Mesendoderm (in vitro differentiated cells): ENCODE measurements at regions not wholly inside any gene's neighbourhood (a gene's known extent, or its start where the extent isn't known, plus 50 kb on each side); places are given as distances from the start of the nearest gene placed in this dataset.
A peak's percentile ranks its signal among the peaks of the same experiment; 100 is the strongest.

Source experiments
- DNase-seq: peaks from one replicate; pipeline ENCODE4 v3.0.0; 2013
- H2AK5ac ChIP-seq: 2 replicates; pipeline ENCODE4 v1.6.1; 2013; ENCODE audit warnings: low read length, inconsistent platforms
- H2BK120ac ChIP-seq: 2 replicates; pipeline ENCODE4 v1.6.1; 2013; ENCODE audit warnings: low read depth, mild to moderate bottlenecking, low read length, moderate library complexity, mixed read lengths
- H2BK15ac ChIP-seq: replicated peaks from 2 replicates; pipeline ENCODE4 v1.6.1; 2013; ENCODE audit warnings: low read depth, mild to moderate bottlenecking, moderate library complexity
- H2BK5ac ChIP-seq: 2 replicates; pipeline ENCODE4 v1.6.1; 2013; ENCODE audit warnings: low read length, inconsistent platforms
- H3K18ac ChIP-seq: 2 replicates; pipeline ENCODE4 v1.6.1; 2013; ENCODE audit warnings: mild to moderate bottlenecking, low read length, mixed read lengths
- H3K23ac ChIP-seq: one replicate; pipeline ENCODE4 v1.6.1; 2013; ENCODE audit warnings: low read length
- H3K27ac ChIP-seq: 2 replicates; pipeline ENCODE4 v1.5.1; 2013; ENCODE audit warnings: low read depth, mild to moderate bottlenecking, inconsistent platforms, low read length, moderate library complexity
- H3K27me3 ChIP-seq: 2 replicates; pipeline ENCODE4 v1.6.1; 2013; ENCODE audit warnings: low read length, control low read depth, mild to moderate bottlenecking, inconsistent platforms; ENCODE audit not compliant: insufficient read depth, poor library complexity
- H3K36me3 ChIP-seq: 2 replicates; pipeline ENCODE4 v1.6.1; 2013; ENCODE audit warnings: low read length, inconsistent platforms; ENCODE audit not compliant: control insufficient read depth, insufficient read depth
- H3K4ac ChIP-seq: one replicate; pipeline ENCODE4 v1.6.1; 2013; ENCODE audit warnings: low read depth, mild to moderate bottlenecking, low read length, moderate library complexity
- H3K4me1 ChIP-seq: 2 replicates; pipeline ENCODE4 v1.6.1; 2013; ENCODE audit warnings: low read depth, low read length, inconsistent platforms; ENCODE audit not compliant: control insufficient read depth
- H3K4me2 ChIP-seq: 2 replicates; pipeline ENCODE4 v1.6.1; 2013; ENCODE audit warnings: low read length
- H3K4me3 ChIP-seq: 2 replicates; pipeline ENCODE4 v1.5.1; 2013; ENCODE audit warnings: mild to moderate bottlenecking, low read length
- H3K56ac ChIP-seq: one replicate; pipeline ENCODE4 v1.6.1; 2013; ENCODE audit warnings: low read length
- H3K79me1 ChIP-seq: 2 replicates; pipeline ENCODE4 v1.6.1; 2013; ENCODE audit warnings: low read length, inconsistent platforms
- H3K79me2 ChIP-seq: 2 replicates; pipeline ENCODE4 v1.6.1; 2013; ENCODE audit warnings: mild to moderate bottlenecking, low read length; ENCODE audit not compliant: control insufficient read depth, insufficient read depth
- H3K9ac ChIP-seq: 2 replicates; pipeline ENCODE4 v1.6.1; 2013; ENCODE audit warnings: low read length, inconsistent platforms
- H4K5ac ChIP-seq: one replicate; pipeline ENCODE4 v1.6.1; 2013; ENCODE audit warnings: low read length
- H4K8ac ChIP-seq: one replicate; pipeline ENCODE4 v1.6.1; 2013; ENCODE audit warnings: low read depth, mild to moderate bottlenecking, control low read depth, low read length, moderate library complexity
- WGBS: extraction: QIAGEN DNeasy Blood & Tissue Kit; methylation state at CpG from one replicate; pipeline ENCODE4 v1.1.7; 2013; ENCODE audit warnings: low lambda C conversion rate, missing lambda C conversion rate; ENCODE audit not compliant: insufficient coverage; ENCODE audit errors: extremely low coverage; 5-methylcytosine and 5-hydroxymethylcytosine counted together

DNA sequence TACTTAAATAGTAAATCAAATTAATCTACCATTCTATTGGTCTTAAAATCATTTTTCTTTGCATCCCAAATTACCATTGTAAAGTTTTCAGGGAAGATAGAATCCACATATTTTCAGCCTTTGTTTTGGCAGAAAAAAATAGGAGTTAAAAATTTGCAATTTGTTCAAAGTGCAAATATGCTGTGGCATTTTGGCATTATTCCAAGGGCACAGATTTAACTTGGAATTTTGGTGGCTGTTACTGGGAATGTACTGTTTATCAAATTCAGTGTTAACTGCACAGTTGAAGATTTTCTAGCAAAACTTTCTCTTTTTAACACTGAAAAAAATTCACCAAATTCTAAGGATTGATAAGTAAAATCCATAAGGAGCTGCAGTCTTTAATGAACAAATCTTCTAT lies 151.0 kb upstream of the HDAC9 start:
- H3K4ac ChIP-seq = no peak overlapping the region
- H4K5ac ChIP-seq = no peak overlapping the region

DNA sequence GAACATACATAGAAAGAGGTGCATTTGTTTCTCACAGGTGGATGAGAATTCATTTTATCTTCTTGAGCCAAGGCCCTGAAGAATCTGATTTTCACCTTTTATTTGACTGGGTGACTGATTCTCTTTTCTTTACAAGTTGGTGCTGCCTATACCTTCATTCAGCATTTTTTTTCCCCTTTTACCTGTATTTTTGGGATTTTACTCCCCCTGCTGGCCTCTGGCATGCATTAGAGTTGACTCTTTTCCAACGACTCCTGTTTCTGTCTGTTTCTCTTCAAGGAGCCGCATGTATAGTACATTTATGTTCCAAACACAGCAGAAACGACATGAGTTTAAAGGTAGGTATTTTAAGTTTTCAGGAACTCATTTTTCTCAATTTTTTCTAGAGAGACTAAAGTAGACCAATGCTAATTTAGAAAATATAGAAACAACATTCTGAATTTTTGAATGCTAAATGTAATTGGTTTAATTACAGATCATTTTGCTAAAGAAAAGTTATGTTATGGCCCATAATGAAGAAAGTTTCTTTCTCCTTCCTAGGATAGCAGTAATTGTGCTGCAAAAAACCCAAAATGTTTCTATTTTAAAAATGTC lies 149.8 kb upstream of the HDAC9 start:
- H3K4ac ChIP-seq = no peak overlapping the region
- H3K4me2 ChIP-seq = no peak overlapping the region
- H4K8ac ChIP-seq = no peak overlapping the region

More for the DNA sequence above, 151.0 kb upstream of the HDAC9 start:
- Histone ChIP-seq H3K4me3 (no peak overlapping the region), H3K23ac (no peak overlapping the region), H2BK120ac (no peak overlapping the region), H3K18ac (no peak overlapping the region), H3K79me2 (no peaks in the 10 kb centered on the region), H3K4me1 (no peaks in the 10 kb centered on the region), H3K36me3 (no peaks in the 10 kb centered on the region), H3K27ac (no peak overlapping the region), H3K79me1 (no peaks in the 10 kb centered on the region), H3K4me2 (no peak overlapping the region), H3K56ac (no peak overlapping the region), H2AK5ac (no peak overlapping the region), H3K9ac (no peak overlapping the region), H2BK5ac (no peak overlapping the region), H2BK15ac (no peak overlapping the region), H3K27me3 (no peaks in the 10 kb centered on the region), H4K8ac (no peak overlapping the region)
- DNase-seq = no peak

DNA sequence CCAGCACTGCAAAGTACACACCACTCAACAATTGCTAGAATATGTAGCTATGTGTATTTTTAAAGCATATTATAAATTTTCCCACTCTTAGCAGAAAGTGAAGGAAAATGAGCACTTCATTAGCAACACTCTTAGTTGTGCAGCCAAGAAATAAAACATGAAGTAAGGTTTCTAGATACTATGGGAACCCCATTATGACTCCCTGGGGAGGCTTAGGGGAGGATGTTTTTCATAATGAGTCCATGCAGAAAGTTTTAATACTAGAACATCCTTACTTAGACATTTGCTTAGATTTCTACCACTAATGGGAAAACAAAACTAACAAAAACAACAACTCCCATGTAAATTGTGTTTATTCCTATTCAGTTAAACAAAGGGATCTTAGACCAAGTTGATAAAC lies 148.4 kb upstream of the HDAC9 start:
- H3K23ac ChIP-seq = no peak overlapping the region
- no peaks in the 10 kb centered on the region for H3K79me2 ChIP-seq
- no peak overlapping the region for H3K4me3 ChIP-seq
- H3K27ac ChIP-seq = no peak overlapping the region
- H3K27me3 ChIP-seq = no peaks in the 10 kb centered on the region
- no peak overlapping the region for H2AK5ac ChIP-seq
- no peak overlapping the region for H3K18ac ChIP-seq
- no peaks in the 10 kb centered on the region for H3K79me1 ChIP-seq
- no peak overlapping the region for H2BK5ac ChIP-seq
- no peak overlapping the region for H3K4me2 ChIP-seq
- no peak overlapping the region for H2BK15ac ChIP-seq
- no peaks in the 10 kb centered on the region for H3K36me3 ChIP-seq
- no peaks in the 10 kb centered on the region for H3K4me1 ChIP-seq
- H3K56ac ChIP-seq = no peak overlapping the region
- H4K8ac ChIP-seq = no peak overlapping the region
- no peak overlapping the region for H3K4ac ChIP-seq
- H2BK120ac ChIP-seq = no peak overlapping the region
- no peak overlapping the region for H3K9ac ChIP-seq
- no peak overlapping the region for H4K5ac ChIP-seq
- no peak for DNase-seq

More for the DNA sequence above, 149.8 kb upstream of the HDAC9 start:
- peak; percentile 71 for DNase-seq
- Histone ChIP-seq H3K27ac (no peak overlapping the region), H3K79me2 (no peaks in the 10 kb centered on the region), H3K9ac (no peak overlapping the region), H4K5ac (no peak overlapping the region), H2BK5ac (no peak overlapping the region), H2BK120ac (no peak overlapping the region), H3K56ac (no peak overlapping the region), H3K36me3 (no peaks in the 10 kb centered on the region), H2BK15ac (no peak overlapping the region), H2AK5ac (no peak overlapping the region), H3K4me3 (no peak overlapping the region), H3K79me1 (no peaks in the 10 kb centered on the region), H3K27me3 (no peaks in the 10 kb centered on the region), H3K18ac (no peak overlapping the region), H3K23ac (no peak overlapping the region), H3K4me1 (no peaks in the 10 kb centered on the region)
- no CpG with 5 or more reads among the region's 3 CpGs for WGBS

DNA sequence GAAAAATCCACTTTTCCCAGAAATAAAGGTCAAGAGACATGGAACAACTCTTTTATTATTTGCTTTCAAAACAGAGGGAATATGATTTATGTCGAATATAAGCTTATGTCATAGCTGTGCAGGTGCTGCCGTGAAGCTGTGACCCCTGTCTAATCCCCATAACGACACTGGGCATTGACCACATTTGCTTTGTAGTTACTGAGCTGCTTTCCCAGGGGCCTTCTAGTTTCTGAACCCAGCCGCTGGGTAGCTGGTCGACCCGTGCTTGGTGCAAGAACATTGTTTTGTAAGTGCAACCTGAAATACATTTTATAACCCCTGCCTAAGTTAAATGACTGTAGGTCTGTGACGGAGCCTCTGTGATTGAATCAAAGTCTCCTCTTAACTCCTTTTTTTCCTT lies 144.9 kb upstream of the HDAC9 start:
- H3K4ac ChIP-seq = no peak overlapping the region
- H3K27me3 ChIP-seq = no peaks in the 10 kb centered on the region
- no peaks in the 10 kb centered on the region for H3K4me1 ChIP-seq
- H4K5ac ChIP-seq = no peak overlapping the region
- no peak overlapping the region for H2AK5ac ChIP-seq
- no CpG with 5 or more reads among the region's 7 CpGs for whole genome bisulfite sequencing
- no peak overlapping the region for H2BK120ac ChIP-seq
- H3K9ac ChIP-seq = no peak overlapping the region
- H3K56ac ChIP-seq = no peak overlapping the region
- no peak overlapping the region for H3K23ac ChIP-seq
- H3K27ac ChIP-seq = no peak overlapping the region
- no peak overlapping the region for H3K4me2 ChIP-seq
- H2BK15ac ChIP-seq = no peak overlapping the region
- H3K79me2 ChIP-seq = no peaks in the 10 kb centered on the region
- H4K8ac ChIP-seq = no peak overlapping the region
- no peak overlapping the region for H3K4me3 ChIP-seq
- no peak for DNase-seq
- H3K36me3 ChIP-seq = no peaks in the 10 kb centered on the region
- H3K79me1 ChIP-seq = no peaks in the 10 kb centered on the region
- no peak overlapping the region for H3K18ac ChIP-seq
- no peak overlapping the region for H2BK5ac ChIP-seq

DNA sequence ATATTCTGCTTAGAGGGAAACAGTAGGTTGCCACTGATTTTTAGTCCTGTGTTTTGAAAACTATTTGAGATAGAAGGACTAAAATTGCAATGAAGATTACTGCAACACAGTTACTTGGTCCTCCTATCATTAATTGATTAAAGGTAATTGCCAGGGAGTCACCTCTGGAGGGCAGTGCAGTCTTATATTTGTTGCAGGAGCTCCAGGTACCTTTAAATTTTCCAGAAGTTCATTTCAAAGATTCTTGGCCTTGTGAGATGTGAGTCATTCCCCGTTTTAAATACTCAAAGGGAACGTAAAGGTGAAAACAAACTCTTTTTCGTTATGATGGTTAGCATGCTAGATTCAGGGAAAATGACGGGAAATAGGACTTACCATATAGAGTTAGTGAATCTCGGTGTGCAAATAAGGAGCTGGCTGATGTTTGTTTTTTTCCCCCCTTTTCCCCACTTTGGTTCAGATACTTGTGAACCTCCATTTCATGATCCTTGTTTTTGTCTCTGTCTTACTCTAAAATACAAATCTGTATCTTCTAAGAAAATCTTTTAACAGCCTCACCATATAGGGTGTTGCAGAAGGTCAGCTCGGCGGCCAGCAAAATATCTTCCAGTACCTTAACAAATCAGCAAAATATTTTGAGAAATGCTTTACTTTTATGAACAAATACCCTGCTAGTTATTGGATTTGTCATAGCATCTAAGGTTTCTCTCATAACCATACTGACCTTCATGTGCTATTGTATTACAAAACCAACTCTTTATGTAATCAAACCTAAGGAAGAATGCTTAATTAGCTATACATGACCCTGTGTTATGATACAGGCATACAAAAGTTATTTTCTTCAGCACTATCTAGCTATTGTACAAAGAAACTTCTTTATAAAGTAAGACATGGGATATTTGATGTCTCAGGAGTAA lies 143.0 kb upstream of the HDAC9 start:
- Histone ChIP-seq H4K8ac (no peak overlapping the region), H2AK5ac (no peak overlapping the region), H3K79me1 (no peaks in the 10 kb centered on the region), H3K79me2 (no peaks in the 10 kb centered on the region), H3K9ac (no peak overlapping the region), H2BK15ac (no peak overlapping the region), H2BK5ac (no peak overlapping the region), H3K27me3 (no peaks in the 10 kb centered on the region), H3K4ac (no peak overlapping the region), H4K5ac (no peak overlapping the region), H3K4me3 (no peak overlapping the region), H3K36me3 (no peaks in the 10 kb centered on the region), H2BK120ac (no peak overlapping the region), H3K27ac (no peak overlapping the region), H3K4me2 (no peak overlapping the region), H3K18ac (no peak overlapping the region), H3K56ac (no peak overlapping the region), H3K4me1 (no peaks in the 10 kb centered on the region), H3K23ac (no peak overlapping the region)
- peak; percentile 61 for DNase-seq
- WGBS = no CpG with 5 or more reads among the region's 7 CpGs
